PFSK-1 (cell line): ENCODE measurements at regions not wholly inside any gene's neighbourhood (a gene's known extent, or its start where the extent isn't known, plus 50 kb on each side); places are given as distances from the start of the nearest gene placed in this dataset.

ENCODE experiments used
- FOXP2 ChIP-seq: optimal IDR thresholded peaks from 2 replicates; pipeline ENCODE3; 2011; ENCODE audit warnings: borderline replicate concordance, control low read depth, inconsistent platforms; ENCODE audit not compliant: insufficient read depth; ENCODE audit errors: extremely low read length, extremely low read depth
- POLR2AphosphoS5 ChIP-seq: IDR thresholded peaks from 2 replicates; pipeline ENCODE4 v1.6.1; 2012; ENCODE audit warnings: low read depth, mild to moderate bottlenecking, control low read depth, low read length, moderate library complexity
- REST ChIP-seq, 2 experiments: IDR thresholded peaks; 2 replicates each; pipeline versions ENCODE4 v1.6.1 to v1.8.0; 2011 to 2012; ENCODE audit warnings: low read depth in 2 of 2, low read length in 2 of 2, control low read depth in 1 of 2, inconsistent platforms in 1 of 2, mild to moderate bottlenecking in 1 of 2, moderate library complexity in 1 of 2; ENCODE audit not compliant: insufficient read depth in 1 of 2
- SIN3A ChIP-seq: IDR thresholded peaks from 2 replicates; pipeline ENCODE4 v1.6.1; 2012; ENCODE audit warnings: mild to moderate bottlenecking, low read length, moderate library complexity, borderline replicate concordance; ENCODE audit not compliant: insufficient read depth
- TAF1 ChIP-seq: IDR thresholded peaks from 2 replicates; pipeline ENCODE4 v1.6.1; 2012; ENCODE audit warnings: low read length, control low read depth, borderline replicate concordance; ENCODE audit not compliant: insufficient read depth

GRCh38 chr4:62243895-62244294 lies 1043.8 kb downstream of the ADGRL3 start:
- TF ChIP-seq FOXP2 (no peak), SIN3A (no peak), POLR2AphosphoS5 (no peak), REST (IDR thresholded peaks at IDR 0.05; ENCODE audit: insufficient read depth in 1 of 2, low read depth in 2 of 2, low read length in 2 of 2) (no peak), TAF1 (no peak)

DNA sequence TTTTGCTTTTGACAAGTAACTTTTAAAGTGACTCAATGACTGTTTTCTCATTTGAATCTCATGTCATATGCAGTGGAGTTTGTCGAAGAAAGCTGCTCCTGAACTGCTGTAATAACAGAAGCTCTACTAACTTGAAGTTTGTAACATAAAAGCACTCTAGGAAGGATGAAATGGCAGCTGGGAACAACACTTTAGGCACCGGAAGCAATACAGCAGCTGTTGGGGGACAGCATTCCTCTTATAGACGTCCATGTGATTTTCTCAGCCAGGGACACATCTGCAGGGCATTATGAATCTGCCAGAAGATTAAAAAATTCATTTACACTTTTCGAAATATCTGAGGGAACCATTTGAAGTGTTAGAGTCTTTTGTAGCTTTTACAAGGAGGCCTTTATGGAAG lies 1035.8 kb downstream of the ADGRL3 start:
- no peak for TF ChIP-seq FOXP2
- TF ChIP-seq REST (IDR thresholded peaks at IDR 0.05; ENCODE audit: insufficient read depth in 1 of 2, low read depth in 2 of 2, low read length in 2 of 2), result no peak
- TF ChIP-seq POLR2AphosphoS5, result no peak
- no peak for TF ChIP-seq SIN3A
- TF ChIP-seq TAF1, result no peak

DNA sequence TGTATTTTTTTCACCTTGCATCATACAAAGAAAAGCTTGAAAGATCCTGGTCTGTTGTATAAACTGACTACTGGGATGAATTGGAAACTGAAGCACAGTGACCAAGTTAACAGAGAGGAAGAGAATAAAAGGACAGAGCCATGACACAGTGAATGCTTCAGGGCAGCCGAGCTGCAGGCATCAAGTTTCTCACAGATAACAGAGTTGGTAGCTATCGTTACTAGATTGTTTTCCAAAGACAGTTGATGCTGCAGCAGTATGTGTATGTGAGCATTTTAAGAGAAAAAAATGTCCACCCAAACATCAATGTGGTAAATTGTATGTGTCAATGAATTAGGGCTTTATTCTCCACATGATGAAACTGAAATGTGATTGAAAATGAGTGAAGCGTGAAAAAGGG lies 1032.7 kb downstream of the ADGRL3 start:
- TF ChIP-seq TAF1 (no peak), FOXP2 (no peak), REST (IDR thresholded peaks at IDR 0.05; ENCODE audit: insufficient read depth in 1 of 2, low read depth in 2 of 2, low read length in 2 of 2) (no peak), SIN3A (no peak), POLR2AphosphoS5 (no peak)

- TF ChIP-seq TAF1 (no peak), FOXP2 (no peak), SIN3A (no peak), REST (IDR thresholded peaks at IDR 0.05; ENCODE audit: insufficient read depth in 1 of 2, low read depth in 2 of 2, low read length in 2 of 2) (no peak), POLR2AphosphoS5 (no peak)
Observed at GRCh38 chr4:62231994-62232393, 1031.9 kb downstream of the ADGRL3 start.

- TF ChIP-seq SIN3A (no peak), FOXP2 (no peak), REST (IDR thresholded peaks at IDR 0.05; ENCODE audit: insufficient read depth in 1 of 2, low read depth in 2 of 2, low read length in 2 of 2) (no peak), POLR2AphosphoS5 (no peak), TAF1 (no peak)
Observed at GRCh38 chr4:62226082-62226481, 1026.0 kb downstream of the ADGRL3 start.
